K562 (cell line): ENCODE measurements at regions not wholly inside any gene's neighbourhood (a gene's known extent, or its start where the extent isn't known, plus 50 kb on each side); places are given as distances from the start of the nearest gene placed in this dataset.

Experiments
- ETV6 ChIP-seq, 3 experiments: fragments of 150-350 bp in 1 of 3; sonication (generic) in 1 of 3; formaldehyde crosslinking in 1 of 3; IDR thresholded peaks; 2 replicates each; pipeline versions ENCODE4 v1.6.1 to v1.8.0; 2014 to 2022; ENCODE audit warnings: borderline replicate concordance in 2 of 3, low read depth in 2 of 3, antibody characterized with exemption in 1 of 3, low read length in 1 of 3, mild to moderate bottlenecking in 1 of 3, missing genetic modification reagents in 1 of 3
- FOS ChIP-seq: IDR thresholded peaks from 3 replicates; pipeline ENCODE4 v1.6.1; 2011; ENCODE audit not compliant: insufficient read length; ENCODE audit errors: extremely low read depth
- JUN ChIP-seq, 2 experiments: sonication (generic) in 1 of 2; formaldehyde crosslinking in 1 of 2; IDR thresholded peaks; 2 replicates each; pipeline versions ENCODE4 v1.6.1 to v1.8.0; 2012 to 2022; ENCODE audit warnings: borderline replicate concordance in 2 of 2, mild to moderate bottlenecking in 2 of 2, improper control_type of control experiment in 1 of 2, low read depth in 1 of 2, low read length in 1 of 2, missing genetic modification reagents in 1 of 2
- MEF2A ChIP-seq: IDR thresholded peaks from 2 replicates; pipeline ENCODE4 v1.6.1; 2011; ENCODE audit warnings: low read depth, mild to moderate bottlenecking, low read length, moderate library complexity; ENCODE audit not compliant: control insufficient read depth
- RFX5 ChIP-seq: IDR thresholded peaks from 2 replicates; pipeline ENCODE4 v1.6.1; 2011; ENCODE audit warnings: low read depth, mild to moderate bottlenecking, improper control_type of control experiment, low read length
- SMARCB1 ChIP-seq: IDR thresholded peaks from 2 replicates; pipeline ENCODE4 v1.6.1; 2011; ENCODE audit warnings: improper control_type of control experiment, low read depth; ENCODE audit not compliant: insufficient read length

DNA sequence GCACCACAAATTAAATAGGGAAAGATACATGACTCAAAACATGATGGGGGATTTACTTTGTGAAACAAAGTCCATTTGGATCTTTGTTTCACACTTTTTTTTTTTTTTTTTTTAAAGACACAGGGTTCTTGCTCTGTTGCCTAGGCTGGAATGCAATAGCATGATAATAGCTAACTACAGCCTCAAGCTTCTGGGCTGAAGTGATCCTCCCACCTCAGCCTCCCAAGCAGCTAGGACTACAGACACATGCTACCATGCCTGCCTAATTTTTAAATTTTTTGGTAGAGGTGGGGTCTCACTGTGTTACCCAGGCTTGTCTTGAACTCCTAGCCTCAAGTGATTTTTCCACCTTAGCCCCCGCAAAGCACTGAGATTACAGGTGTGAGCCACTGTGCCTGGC lies 172.6 kb upstream of the KLF14 start:
- TF ChIP-seq SMARCB1 (no peak), JUN (IDR thresholded peaks at IDR 0.05; ENCODE audit: borderline replicate concordance, low read depth, low read length) (no peak), JUN (CRISPR knock-in tag; IDR thresholded peaks at IDR 0.05; ENCODE audit: borderline replicate concordance) (no peak), MEF2A (no peak), FOS (no peak), ETV6 (IDR thresholded peaks at IDR 0.05; ENCODE audit: borderline replicate concordance in 1 of 2, low read depth in 2 of 2, low read length in 1 of 2) (no peak), ETV6 (CRISPR knock-in tag; IDR thresholded peaks at IDR 0.05; ENCODE audit: borderline replicate concordance) (no peak), RFX5 (no peak)
